Neural cell (in vitro differentiated cells): ENCODE measurements at regions not wholly inside any gene's neighbourhood (a gene's known extent, or its start where the extent isn't known, plus 50 kb on each side); places are given as distances from the start of the nearest gene placed in this dataset.

ENCODE experiments used
- H2AFZ ChIP-seq: fragments of 200-600, 300-800 bp; sonication (generic), shearing (Covaris generic); 2 replicates; pipeline ENCODE4 v1.6.0; 2014; ENCODE audit warnings: low read depth, mild to moderate bottlenecking, antibody characterized with exemption, low read length, moderate library complexity
- H3F3A ChIP-seq: fragments of 200-600 bp; shearing (Covaris generic); 2 replicates; pipeline ENCODE4 v1.6.1; 2016; ENCODE audit warnings: mild to moderate bottlenecking, moderate library complexity, mixed read lengths, antibody characterized with exemption, low read length; ENCODE audit not compliant: insufficient read depth, poor library complexity, severe bottlenecking
- H3K27ac ChIP-seq: fragments of 200-600, 300-800 bp; sonication (generic), shearing (Covaris generic); 2 replicates; pipeline ENCODE4 v1.5.1; 2014; ENCODE audit warnings: mild to moderate bottlenecking, low read length, moderate library complexity
- H3K27me3 ChIP-seq: fragments of 300-800, 200-600 bp; sonication (generic), shearing (Covaris generic); 2 replicates; pipeline ENCODE4 v1.6.0; 2014; ENCODE audit warnings: mild to moderate bottlenecking, low read depth, low read length, moderate library complexity; ENCODE audit not compliant: insufficient read depth
- H3K36me3 ChIP-seq: fragments of 300-800, 200-600 bp; sonication (generic), shearing (Covaris generic); 2 replicates; pipeline ENCODE4 v1.5.1; 2014; ENCODE audit warnings: mild to moderate bottlenecking, antibody characterized with exemption, low read length, moderate library complexity; ENCODE audit not compliant: insufficient read depth
- H3K4me2 ChIP-seq: fragments of 300-800, 200-600 bp; sonication (generic), shearing (Covaris generic); 2 replicates; pipeline ENCODE4 v1.6.0; 2014; ENCODE audit warnings: mild to moderate bottlenecking, low read length
- H3K4me3 ChIP-seq: fragments of 300-800, 200-600 bp; sonication (generic), shearing (Covaris generic); 2 replicates; pipeline ENCODE4 v1.5.1; 2014; ENCODE audit warnings: mild to moderate bottlenecking, low read length, moderate library complexity
- H3K79me2 ChIP-seq: fragments of 200-600 bp; shearing (Covaris generic); replicated peaks from 2 replicates; pipeline ENCODE4 v1.6.0; 2014; ENCODE audit warnings: mild to moderate bottlenecking, low read length, moderate library complexity; ENCODE audit not compliant: insufficient read depth
- H3K9ac ChIP-seq: fragments of 300-800, 200-600 bp; sonication (generic), shearing (Covaris generic); 2 replicates; pipeline ENCODE4 v1.6.1; 2016; ENCODE audit warnings: mild to moderate bottlenecking, low read length, mixed read lengths
- H3K9me2 ChIP-seq: fragments of 200-600 bp; shearing (Covaris generic); 2 replicates; pipeline ENCODE4 v1.6.1; 2016; ENCODE audit warnings: mild to moderate bottlenecking, low read length, mixed read lengths; ENCODE audit not compliant: insufficient read depth
- H3K9me3 ChIP-seq: fragments of 200-600, 300-800 bp; sonication (generic), shearing (Covaris generic); 2 replicates; pipeline ENCODE4 v1.6.1; 2016; ENCODE audit warnings: mild to moderate bottlenecking, mixed run types, low read length, moderate library complexity, mixed read lengths
- H4K20me1 ChIP-seq: fragments of 200-600 bp; shearing (Covaris generic); 2 replicates; pipeline ENCODE4 v1.6.1; 2016; ENCODE audit warnings: mild to moderate bottlenecking, mixed run types; ENCODE audit not compliant: insufficient read depth
- EP300 ChIP-seq: fragments of 450-650 bp; conservative IDR thresholded peaks from 2 replicates; pipeline ENCODE4 v1.6.1; 2014; ENCODE audit warnings: antibody characterized with exemption, mild to moderate bottlenecking, moderate library complexity; ENCODE audit not compliant: poor library complexity, severe bottlenecking
- EZH2 ChIP-seq: fragments of 200-600, 300-800 bp; shearing (Covaris generic), sonication (generic); IDR thresholded peaks from 2 replicates; pipeline ENCODE4 v1.6.1; 2014; ENCODE audit warnings: antibody characterized with exemption, low read length, borderline replicate concordance, mild to moderate bottlenecking; ENCODE audit not compliant: insufficient read depth, poor library complexity, severe bottlenecking
- MXI1 ChIP-seq: fragments of 450-650 bp; conservative IDR thresholded peaks from 2 replicates; pipeline ENCODE4 v1.6.1; 2014; ENCODE audit warnings: antibody characterized with exemption, mild to moderate bottlenecking; ENCODE audit not compliant: poor library complexity, severe bottlenecking
- POLR2AphosphoS5 ChIP-seq: IDR thresholded peaks from 2 replicates; pipeline ENCODE4 v1.6.1; 2012
- RAD21 ChIP-seq: fragments of 450-650 bp; conservative IDR thresholded peaks from 2 replicates; pipeline ENCODE4 v1.6.1; 2014; ENCODE audit warnings: antibody characterized with exemption, mild to moderate bottlenecking, moderate library complexity
- SMC3 ChIP-seq: fragments of 450-650 bp; conservative IDR thresholded peaks from 2 replicates; pipeline ENCODE4 v1.6.1; 2014; ENCODE audit warnings: antibody characterized with exemption, mild to moderate bottlenecking, moderate library complexity; ENCODE audit not compliant: poor library complexity
- TAF1 ChIP-seq: IDR thresholded peaks from 2 replicates; pipeline ENCODE4 v1.6.1; 2012; ENCODE audit warnings: low read depth
- TF ChIP-seq, protein P1 (sequence below): fragments of 450-650 bp; IDR thresholded peaks from 2 replicates; pipeline ENCODE4 v1.5.1; 2014; ENCODE audit warnings: antibody characterized with exemption, mild to moderate bottlenecking, moderate library complexity; ENCODE audit not compliant: poor library complexity, severe bottlenecking
- TF ChIP-seq, protein P2 (sequence below): IDR thresholded peaks from 2 replicates; pipeline ENCODE4 v1.6.1; 2012; ENCODE audit warnings: borderline replicate concordance

DNA sequence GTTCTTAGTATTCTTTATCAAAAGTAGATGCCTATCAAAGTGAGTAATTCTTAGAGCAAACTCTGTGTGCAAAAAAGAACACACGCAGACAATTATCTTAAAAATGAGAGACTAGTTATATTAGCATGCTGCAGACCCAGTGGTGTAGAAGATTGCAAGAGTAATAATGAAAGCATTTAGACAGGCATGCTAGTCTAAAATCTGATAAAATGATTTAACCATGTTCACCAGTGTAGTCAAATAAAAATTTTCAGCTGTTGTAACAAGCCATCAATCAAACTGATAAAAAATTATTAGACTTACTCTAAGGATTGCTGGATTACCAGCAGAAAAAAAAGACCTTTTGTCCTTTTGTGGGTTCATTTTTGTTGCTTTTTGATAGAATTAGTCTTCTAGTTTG is 241.9 kb upstream of the TLE4 start:
- Histone ChIP-seq H2AFZ (no peak overlapping the region), H3K4me3 (no peak overlapping the region), H4K20me1 (no peaks in the 10 kb centered on the region), H3K27me3 (no peaks in the 10 kb centered on the region), H3K9me2 (no peaks in the 10 kb centered on the region), H3K79me2 (no peaks in the 10 kb centered on the region), H3K36me3 (no peaks in the 10 kb centered on the region), H3F3A (no peaks in the 10 kb centered on the region), H3K9ac (no peak overlapping the region), H3K4me2 (no peak overlapping the region), H3K9me3 (no peaks in the 10 kb centered on the region), H3K27ac (no peak overlapping the region)
- TF ChIP-seq, protein P1, sequence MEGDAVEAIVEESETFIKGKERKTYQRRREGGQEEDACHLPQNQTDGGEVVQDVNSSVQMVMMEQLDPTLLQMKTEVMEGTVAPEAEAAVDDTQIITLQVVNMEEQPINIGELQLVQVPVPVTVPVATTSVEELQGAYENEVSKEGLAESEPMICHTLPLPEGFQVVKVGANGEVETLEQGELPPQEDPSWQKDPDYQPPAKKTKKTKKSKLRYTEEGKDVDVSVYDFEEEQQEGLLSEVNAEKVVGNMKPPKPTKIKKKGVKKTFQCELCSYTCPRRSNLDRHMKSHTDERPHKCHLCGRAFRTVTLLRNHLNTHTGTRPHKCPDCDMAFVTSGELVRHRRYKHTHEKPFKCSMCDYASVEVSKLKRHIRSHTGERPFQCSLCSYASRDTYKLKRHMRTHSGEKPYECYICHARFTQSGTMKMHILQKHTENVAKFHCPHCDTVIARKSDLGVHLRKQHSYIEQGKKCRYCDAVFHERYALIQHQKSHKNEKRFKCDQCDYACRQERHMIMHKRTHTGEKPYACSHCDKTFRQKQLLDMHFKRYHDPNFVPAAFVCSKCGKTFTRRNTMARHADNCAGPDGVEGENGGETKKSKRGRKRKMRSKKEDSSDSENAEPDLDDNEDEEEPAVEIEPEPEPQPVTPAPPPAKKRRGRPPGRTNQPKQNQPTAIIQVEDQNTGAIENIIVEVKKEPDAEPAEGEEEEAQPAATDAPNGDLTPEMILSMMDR: no peak
- no peak for TF ChIP-seq TAF1
- no peak for TF ChIP-seq RAD21
- no peak for TF ChIP-seq EZH2
- TF ChIP-seq MXI1: no peak
- no peak for TF ChIP-seq SMC3
- TF ChIP-seq, protein P2, sequence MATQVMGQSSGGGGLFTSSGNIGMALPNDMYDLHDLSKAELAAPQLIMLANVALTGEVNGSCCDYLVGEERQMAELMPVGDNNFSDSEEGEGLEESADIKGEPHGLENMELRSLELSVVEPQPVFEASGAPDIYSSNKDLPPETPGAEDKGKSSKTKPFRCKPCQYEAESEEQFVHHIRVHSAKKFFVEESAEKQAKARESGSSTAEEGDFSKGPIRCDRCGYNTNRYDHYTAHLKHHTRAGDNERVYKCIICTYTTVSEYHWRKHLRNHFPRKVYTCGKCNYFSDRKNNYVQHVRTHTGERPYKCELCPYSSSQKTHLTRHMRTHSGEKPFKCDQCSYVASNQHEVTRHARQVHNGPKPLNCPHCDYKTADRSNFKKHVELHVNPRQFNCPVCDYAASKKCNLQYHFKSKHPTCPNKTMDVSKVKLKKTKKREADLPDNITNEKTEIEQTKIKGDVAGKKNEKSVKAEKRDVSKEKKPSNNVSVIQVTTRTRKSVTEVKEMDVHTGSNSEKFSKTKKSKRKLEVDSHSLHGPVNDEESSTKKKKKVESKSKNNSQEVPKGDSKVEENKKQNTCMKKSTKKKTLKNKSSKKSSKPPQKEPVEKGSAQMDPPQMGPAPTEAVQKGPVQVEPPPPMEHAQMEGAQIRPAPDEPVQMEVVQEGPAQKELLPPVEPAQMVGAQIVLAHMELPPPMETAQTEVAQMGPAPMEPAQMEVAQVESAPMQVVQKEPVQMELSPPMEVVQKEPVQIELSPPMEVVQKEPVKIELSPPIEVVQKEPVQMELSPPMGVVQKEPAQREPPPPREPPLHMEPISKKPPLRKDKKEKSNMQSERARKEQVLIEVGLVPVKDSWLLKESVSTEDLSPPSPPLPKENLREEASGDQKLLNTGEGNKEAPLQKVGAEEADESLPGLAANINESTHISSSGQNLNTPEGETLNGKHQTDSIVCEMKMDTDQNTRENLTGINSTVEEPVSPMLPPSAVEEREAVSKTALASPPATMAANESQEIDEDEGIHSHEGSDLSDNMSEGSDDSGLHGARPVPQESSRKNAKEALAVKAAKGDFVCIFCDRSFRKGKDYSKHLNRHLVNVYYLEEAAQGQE: no peak
- TF ChIP-seq EP300: no peak
- no peak for TF ChIP-seq POLR2AphosphoS5

DNA sequence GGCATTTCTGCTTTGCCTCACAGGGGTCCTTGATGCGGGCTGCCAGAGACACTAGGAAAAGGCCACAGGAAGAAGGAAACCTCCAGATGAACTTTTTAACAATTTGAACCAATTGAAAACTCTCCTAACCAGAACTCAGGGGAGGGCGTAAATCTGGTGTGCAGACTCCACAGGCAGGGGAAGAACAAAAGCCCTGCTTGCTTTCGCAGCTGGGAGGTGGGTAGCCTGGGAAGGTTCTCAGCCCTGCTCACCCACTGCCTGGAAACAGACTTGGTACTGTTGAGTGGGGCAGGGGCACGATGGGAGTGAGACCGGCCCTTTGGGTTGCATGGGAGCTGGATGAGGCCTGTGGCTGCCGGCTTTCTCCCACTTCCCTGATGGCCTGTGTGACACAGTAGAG is 237.8 kb upstream of the TLE4 start:
- TF ChIP-seq RAD21 (no peak), EP300 (no peak), EZH2 (no peak), MXI1 (no peak), SMC3 (no peak), TAF1 (no peak)
- TF ChIP-seq, protein P1: no peak
- TF ChIP-seq, protein P2: no peak
- no peak overlapping the region for H3K9ac ChIP-seq
- H4K20me1 ChIP-seq: no peaks in the 10 kb centered on the region
- H3K27me3 ChIP-seq: no peaks in the 10 kb centered on the region
- H2AFZ ChIP-seq: no peak overlapping the region
- H3F3A ChIP-seq: no peaks in the 10 kb centered on the region
- H3K4me3 ChIP-seq: no peak overlapping the region
- H3K36me3 ChIP-seq: no peaks in the 10 kb centered on the region
- no peak overlapping the region for H3K27ac ChIP-seq
- H3K4me2 ChIP-seq: no peak overlapping the region
- H3K9me3 ChIP-seq: peaks cover 7% of the 10 kb centered on the region
- no peaks in the 10 kb centered on the region for H3K9me2 ChIP-seq
- H3K79me2 ChIP-seq: no peaks in the 10 kb centered on the region
